ENCODE measurements at regions not wholly inside any gene's neighbourhood (a gene's known extent, or its start where the extent isn't known, plus 50 kb on each side); places are given as distances from the start of the nearest gene placed in this dataset.
"Not testable (repeated sequence)": the region's sequence is repeated elsewhere in the genome, so short reads cannot be mapped to it uniquely, and the experiment has no call there.

GRCh38 chr2:175766880-175767279 is 235.2 kb downstream of the LNPK start:
- no peak for DNase-seq

GRCh38 chr2:175755656-175756386 is 246.2 kb downstream of the LNPK start:
- DNase-seq: no peak

- DNase-seq: no peak
These were observed 246.9 kb downstream of the LNPK start for GRCh38 chr2:175755169-175755568.

- no peak for DNase-seq
These were observed 251.9 kb downstream of the LNPK start for GRCh38 chr2:175750195-175750594.

- no peak for DNase-seq
These were observed 256.2 kb downstream of the LNPK start for GRCh38 chr2:175745911-175746310.

- DNase-seq: no peak
These were observed 258.1 kb downstream of the LNPK start for GRCh38 chr2:175744000-175744399.

GRCh38 chr2:175743011-175743410 is 259.1 kb downstream of the LNPK start:
- no peak for DNase-seq

GRCh38 chr2:175742367-175742766 is 259.7 kb downstream of the LNPK start:
- DNase-seq: no peak

GRCh38 chr2:175741164-175741563 is 260.9 kb downstream of the LNPK start:
- no peak for DNase-seq

- DNase-seq: no peak
These were observed 264.2 kb downstream of the LNPK start for GRCh38 chr2:175737722-175738361.

GRCh38 chr2:175734686-175735085 is 267.4 kb downstream of the LNPK start:
- no peak for DNase-seq

GRCh38 chr2:175732531-175732930 is 269.5 kb downstream of the LNPK start:
- DNase-seq: no peak

GRCh38 chr2:175730050-175730449 is 272.0 kb downstream of the LNPK start:
- no peak for DNase-seq

GRCh38 chr2:175729049-175729706 is 272.9 kb downstream of the LNPK start:
- no peak for DNase-seq

- DNase-seq: no peak
These were observed 274.0 kb downstream of the LNPK start for GRCh38 chr2:175728032-175728431.

GRCh38 chr2:175726223-175726622 is 275.8 kb downstream of the LNPK start:
- DNase-seq: peak in 1 of 2 donors; percentile 5

- DNase-seq: no peak
These were observed 292.8 kb downstream of the LNPK start for GRCh38 chr2:175709248-175709647.

- DNase-seq: no peak
These were observed 294.7 kb downstream of the LNPK start for GRCh38 chr2:175707322-175707721.

GRCh38 chr2:175704568-175704967 is 297.5 kb downstream of the LNPK start:
- DNase-seq: not testable (repeated sequence)

- no peak for DNase-seq
These were observed 304.0 kb downstream of the LNPK start for GRCh38 chr2:175698061-175698460.

GRCh38 chr2:175690113-175690837 is 311.8 kb downstream of the LNPK start:
- peak; percentile 44 to 66 for DNase-seq

- no peak for DNase-seq
These were observed 313.8 kb downstream of the LNPK start for GRCh38 chr2:175688243-175688642.
